Esophagus muscularis mucosa (tissue), 4 donors: ENCODE measurements at regions not wholly inside any gene's neighbourhood (a gene's known extent, or its start where the extent isn't known, plus 50 kb on each side); places are given as distances from the start of the nearest gene placed in this dataset.

Source experiments
- EP300 ChIP-seq: sonication (generic); formaldehyde crosslinking; IDR thresholded peaks from one replicate; pipeline ENCODE4 v1.6.1; 2017; ENCODE audit warnings: antibody characterized with exemption
- POLR2A ChIP-seq: fragments of 450-650 bp; IDR thresholded peaks from one replicate; pipeline ENCODE4 v1.6.1; 2017; ENCODE audit warnings: antibody characterized with exemption, moderate library complexity, mild to moderate bottlenecking, low read depth
- TF ChIP-seq, protein P1 (sequence below), 3 experiments: fragments of 200-600 bp in 2 of 3; fragments of 450-650 bp in 1 of 3; sonication (generic) in 2 of 3; IDR thresholded peaks; one replicate each; pipeline ENCODE4 v1.5.1; 2017 to 2019; ENCODE audit warnings: antibody characterized with exemption in 3 of 3, mild to moderate bottlenecking in 2 of 3, moderate library complexity in 1 of 3

DNA sequence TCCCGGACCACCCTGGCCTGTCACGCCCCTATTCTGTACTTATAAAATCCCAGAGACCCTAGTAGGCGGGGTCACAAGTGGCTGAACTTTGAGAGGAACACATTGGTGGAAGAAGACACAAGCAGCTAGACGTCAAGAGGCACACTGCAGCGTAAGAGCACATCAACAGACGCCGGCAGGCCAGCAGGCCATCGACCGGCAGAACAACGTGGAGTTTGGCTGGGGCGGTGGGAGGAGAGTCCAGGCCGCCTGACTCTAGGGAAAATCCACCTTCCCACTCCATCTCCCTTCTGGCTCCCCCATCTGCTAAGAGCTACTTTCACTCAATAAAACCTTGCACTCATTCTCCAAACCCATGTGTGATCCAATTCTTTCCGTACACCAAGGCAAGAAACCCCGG is 601.8 kb upstream of the CDH2 start:
- TF ChIP-seq, protein P1, sequence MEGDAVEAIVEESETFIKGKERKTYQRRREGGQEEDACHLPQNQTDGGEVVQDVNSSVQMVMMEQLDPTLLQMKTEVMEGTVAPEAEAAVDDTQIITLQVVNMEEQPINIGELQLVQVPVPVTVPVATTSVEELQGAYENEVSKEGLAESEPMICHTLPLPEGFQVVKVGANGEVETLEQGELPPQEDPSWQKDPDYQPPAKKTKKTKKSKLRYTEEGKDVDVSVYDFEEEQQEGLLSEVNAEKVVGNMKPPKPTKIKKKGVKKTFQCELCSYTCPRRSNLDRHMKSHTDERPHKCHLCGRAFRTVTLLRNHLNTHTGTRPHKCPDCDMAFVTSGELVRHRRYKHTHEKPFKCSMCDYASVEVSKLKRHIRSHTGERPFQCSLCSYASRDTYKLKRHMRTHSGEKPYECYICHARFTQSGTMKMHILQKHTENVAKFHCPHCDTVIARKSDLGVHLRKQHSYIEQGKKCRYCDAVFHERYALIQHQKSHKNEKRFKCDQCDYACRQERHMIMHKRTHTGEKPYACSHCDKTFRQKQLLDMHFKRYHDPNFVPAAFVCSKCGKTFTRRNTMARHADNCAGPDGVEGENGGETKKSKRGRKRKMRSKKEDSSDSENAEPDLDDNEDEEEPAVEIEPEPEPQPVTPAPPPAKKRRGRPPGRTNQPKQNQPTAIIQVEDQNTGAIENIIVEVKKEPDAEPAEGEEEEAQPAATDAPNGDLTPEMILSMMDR (IDR thresholded peaks at IDR 0.05): no peak
- TF ChIP-seq POLR2A (no peak), EP300 (no peak)
